ENCODE measurements at regions not wholly inside any gene's neighbourhood (a gene's known extent, or its start where the extent isn't known, plus 50 kb on each side); places are given as distances from the start of the nearest gene placed in this dataset.

GRCh38 chr4:30068234-30068633, 651.9 kb upstream of the PCDH7 start:
- dilution Hi-C loops (cut with MboI; ENCODE audit: extremely low pct_ligation_motif_present, low sequenced_read_pairs): no loop called here
- BruUV-seq (replicated peaks): no TSS peak
- no peak overlapping the region for H3K27ac ChIP-seq (ENCODE audit: insufficient read depth, low read depth, low read length)
- H3K4me2 ChIP-seq (ENCODE audit: insufficient read depth, low read length): no peak overlapping the region
- DNase-seq (ENCODE audit: low read depth, low spot score): no peak
- TF ChIP-seq MYC (IDR thresholded peaks at IDR 0.05; ENCODE audit: low read depth, low read length) (no peak), POLR2AphosphoS5 (IDR thresholded peaks at IDR 0.05; ENCODE audit: insufficient read depth, low read depth, low read length) (no peak), CTCF (IDR thresholded peaks at IDR 0.05; ENCODE audit: extremely low read depth in 1 of 2, insufficient read depth in 1 of 2, low read depth in 1 of 2, low read length in 2 of 2) (no peak), GATA2 (IDR thresholded peaks at IDR 0.05; ENCODE audit: insufficient read depth, insufficient read length, low read depth, low read length) (no peak)
- H4K20me1 ChIP-seq (replicated peaks; ENCODE audit: control insufficient read depth, extremely low read depth, insufficient read depth, low read length): no peaks in the 10 kb centered on the region
- no peaks in the 10 kb centered on the region for H3K9me1 ChIP-seq (replicated peaks; ENCODE audit: control insufficient read depth, extremely low read depth, insufficient read depth, low read length)
- H3K79me2 ChIP-seq (ENCODE audit: control insufficient read depth, insufficient read depth, low read length): no peaks in the 10 kb centered on the region
- CTCF ChIA-PET: no interaction called here
- no peaks in the 10 kb centered on the region for H3K9me3 ChIP-seq (replicated peaks; ENCODE audit: control insufficient read depth, insufficient read depth, low read length)
- no peak overlapping the region for H3K9ac ChIP-seq (replicated peaks; ENCODE audit: extremely low read depth, insufficient read depth, low read length)
- no peak overlapping the region for H2AFZ ChIP-seq (ENCODE audit: low read depth, low read length)
- FAIRE-seq: no peak
- intact Hi-C loops (cut with micrococcal nuclease): no loop called here
- POLR2A ChIA-PET: no interaction called here
- no peaks in the 10 kb centered on the region for H3K27me3 ChIP-seq (ENCODE audit: control insufficient read depth in 2 of 2, insufficient read depth in 2 of 2, low read length in 2 of 2)
- H3K4me3 ChIP-seq (replicated peaks in 1 of 3; ENCODE audit: insufficient read depth in 1 of 3, low read depth in 1 of 3, low read length in 3 of 3): no peak overlapping the region
- H3K4me1 ChIP-seq (ENCODE audit: control insufficient read depth, extremely low read depth, insufficient read depth, low read length): no peaks in the 10 kb centered on the region
- H3K36me3 ChIP-seq (ENCODE audit: control insufficient read depth in 2 of 2, extremely low read depth in 1 of 2, insufficient read depth in 2 of 2, low read length in 2 of 2): no peaks in the 10 kb centered on the region

- Histone ChIP-seq H3K9me1 (replicated peaks; ENCODE audit: control insufficient read depth, extremely low read depth, insufficient read depth, low read length) (no peaks in the 10 kb centered on the region), H3K4me3 (replicated peaks in 1 of 3; ENCODE audit: insufficient read depth in 1 of 3, low read depth in 1 of 3, low read length in 3 of 3) (no peak overlapping the region), H3K4me2 (ENCODE audit: insufficient read depth, low read length) (no peak overlapping the region), H2AFZ (ENCODE audit: low read depth, low read length) (no peak overlapping the region), H3K27ac (ENCODE audit: insufficient read depth, low read depth, low read length) (no peak overlapping the region), H3K36me3 (ENCODE audit: control insufficient read depth in 2 of 2, extremely low read depth in 1 of 2, insufficient read depth in 2 of 2, low read length in 2 of 2) (no peaks in the 10 kb centered on the region), H4K20me1 (replicated peaks; ENCODE audit: control insufficient read depth, extremely low read depth, insufficient read depth, low read length) (no peaks in the 10 kb centered on the region), H3K27me3 (ENCODE audit: control insufficient read depth in 2 of 2, insufficient read depth in 2 of 2, low read length in 2 of 2) (no peaks in the 10 kb centered on the region), H3K9me3 (replicated peaks; ENCODE audit: control insufficient read depth, insufficient read depth, low read length) (no peaks in the 10 kb centered on the region), H3K9ac (replicated peaks; ENCODE audit: extremely low read depth, insufficient read depth, low read length) (no peak overlapping the region), H3K4me1 (ENCODE audit: control insufficient read depth, extremely low read depth, insufficient read depth, low read length) (no peaks in the 10 kb centered on the region), H3K79me2 (ENCODE audit: control insufficient read depth, insufficient read depth, low read length) (no peaks in the 10 kb centered on the region)
- BruUV-seq (replicated peaks): no TSS peak
- DNase-seq (ENCODE audit: low read depth, low spot score) (no peak), FAIRE-seq (no peak)
- ChIA-PET POLR2A (no interaction called here), CTCF (no interaction called here)
- dilution Hi-C loops (cut with MboI; ENCODE audit: extremely low pct_ligation_motif_present, low sequenced_read_pairs): no loop called here
- intact Hi-C loops (cut with micrococcal nuclease): no loop called here
- no peak for TF ChIP-seq GATA2 (IDR thresholded peaks at IDR 0.05; ENCODE audit: insufficient read depth, insufficient read length, low read depth, low read length)
- no peak for TF ChIP-seq POLR2AphosphoS5 (IDR thresholded peaks at IDR 0.05; ENCODE audit: insufficient read depth, low read depth, low read length)
- TF ChIP-seq JUN (IDR thresholded peaks at IDR 0.05; ENCODE audit: borderline replicate concordance, insufficient read depth, insufficient read length, low read depth): no peak
- no peak for TF ChIP-seq FOS (IDR thresholded peaks at IDR 0.05; ENCODE audit: borderline replicate concordance, insufficient read depth, low read length)
- TF ChIP-seq EZH2 (IDR thresholded peaks at IDR 0.05; ENCODE audit: borderline replicate concordance, low read depth, low read length, severe bottlenecking): no peak
- no peak for TF ChIP-seq MYC (IDR thresholded peaks at IDR 0.05; ENCODE audit: low read depth, low read length)
- TF ChIP-seq MAX (IDR thresholded peaks at IDR 0.05; ENCODE audit: insufficient read depth, insufficient read length): no peak
- TF ChIP-seq CTCF (IDR thresholded peaks at IDR 0.05; ENCODE audit: extremely low read depth in 1 of 2, insufficient read depth in 1 of 2, low read depth in 1 of 2, low read length in 2 of 2): no peak
- no peak for TF ChIP-seq POLR2A (IDR thresholded peaks at IDR 0.05; ENCODE audit: low read depth, low read length)
Measured at GRCh38 chr4:30073011-30073710, 647.0 kb upstream of the PCDH7 start.

Data from endothelial cell of umbilical vein (primary cell).